SK-N-SH treated with all-trans-retinoic acid at 6 μM for 48 hours (cell line): ENCODE measurements at regions not wholly inside any gene's neighbourhood (a gene's known extent, or its start where the extent isn't known, plus 50 kb on each side); places are given as distances from the start of the nearest gene placed in this dataset.

ENCODE experiments used
- ATAC-seq: fragments of 200-7000 bp; cut with Tn5 transposase; 3 replicates; pipeline ENCODE4 v1.9.1; 2020; ENCODE audit warnings: mild to moderate bottlenecking, moderate library complexity
- ARNTL ChIP-seq: fragments of 450-650 bp; formaldehyde crosslinking; IDR thresholded peaks from 2 replicates; pipeline ENCODE4 v1.5.0; 2020; ENCODE audit warnings: low read depth, mild to moderate bottlenecking, moderate library complexity, borderline replicate concordance
- BACH2 ChIP-seq: fragments of 250-450 bp; sonication (Bioruptor Pico); IDR thresholded peaks from 2 replicates; pipeline ENCODE4 v1.9.0; 2021; ENCODE audit warnings: mild to moderate bottlenecking, borderline replicate concordance
- CSDC2 ChIP-seq: fragments of 250-450 bp; sonication (Bioruptor Pico); IDR thresholded peaks from 2 replicates; pipeline ENCODE4 v1.5.0; 2020; ENCODE audit warnings: mild to moderate bottlenecking, moderate library complexity
- ESRRG ChIP-seq: fragments of 250-450 bp; sonication (Bioruptor Pico); IDR thresholded peaks from 2 replicates; pipeline ENCODE4 v1.6.1; 2021; ENCODE audit warnings: mild to moderate bottlenecking
- ISL1 ChIP-seq: fragments of 250-450 bp; sonication (Bioruptor Pico); IDR thresholded peaks from 2 replicates; pipeline ENCODE4 v2.1.2; 2022; ENCODE audit warnings: mild to moderate bottlenecking, moderate library complexity
- OSR1 ChIP-seq: fragments of 250-450 bp; sonication (Bioruptor Pico); IDR thresholded peaks from 2 replicates; pipeline ENCODE4 v1.8.0; 2022; ENCODE audit warnings: moderate library complexity, mild to moderate bottlenecking, inconsistent platforms
- PPARA ChIP-seq: fragments of 250-450 bp; sonication (Bioruptor Pico); IDR thresholded peaks from 2 replicates; pipeline ENCODE4 v1.5.0; 2020; ENCODE audit warnings: mild to moderate bottlenecking, borderline replicate concordance
- RARB ChIP-seq: fragments of 250-450 bp; sonication (Bioruptor Pico); IDR thresholded peaks from 2 replicates; pipeline ENCODE4 v1.8.0; 2021; ENCODE audit warnings: mild to moderate bottlenecking, moderate library complexity
- SNAI2 ChIP-seq: fragments of 250-450 bp; sonication (Bioruptor Pico); IDR thresholded peaks from 2 replicates; pipeline ENCODE4 v1.5.0; 2020; ENCODE audit warnings: mild to moderate bottlenecking, moderate library complexity
- TCF4 ChIP-seq: fragments of 250-450 bp; sonication (Bioruptor Pico); IDR thresholded peaks from 2 replicates; pipeline ENCODE4 v1.8.0; 2021; ENCODE audit warnings: mild to moderate bottlenecking, moderate library complexity, borderline replicate concordance
- TOX ChIP-seq: fragments of 250-450 bp; sonication (Bioruptor Pico); IDR thresholded peaks from 2 replicates; pipeline ENCODE4 v1.8.0; 2021; ENCODE audit warnings: mild to moderate bottlenecking, moderate library complexity, borderline replicate concordance
- ZC3H10 ChIP-seq: fragments of 250-450 bp; sonication (Bioruptor Pico); IDR thresholded peaks from 2 replicates; pipeline ENCODE4 v1.5.1; 2021; ENCODE audit warnings: mild to moderate bottlenecking, moderate library complexity
- ZFP3 ChIP-seq: fragments of 250-450 bp; sonication (Bioruptor Pico); IDR thresholded peaks from 2 replicates; pipeline ENCODE4 v1.5.0; 2020; ENCODE audit warnings: mild to moderate bottlenecking, moderate library complexity
- ZFP30 ChIP-seq: fragments of 450-650 bp; formaldehyde crosslinking; IDR thresholded peaks from 2 replicates; pipeline ENCODE4 v1.5.0; 2022; ENCODE audit warnings: mild to moderate bottlenecking, moderate library complexity
- ZNF565 ChIP-seq: fragments of 450-650 bp; formaldehyde crosslinking; conservative IDR thresholded peaks from 2 replicates; pipeline ENCODE4 v1.5.0; 2020; ENCODE audit warnings: low read depth, mild to moderate bottlenecking, moderate library complexity
- ZNF70 ChIP-seq: fragments of 450-650 bp; formaldehyde crosslinking; IDR thresholded peaks from 2 replicates; pipeline ENCODE4 v1.5.0; 2020; ENCODE audit warnings: mild to moderate bottlenecking, moderate library complexity
- ZNF8 ChIP-seq: fragments of 450-650 bp; formaldehyde crosslinking; IDR thresholded peaks from 2 replicates; pipeline ENCODE4 v1.5.0; 2020; ENCODE audit warnings: mild to moderate bottlenecking, moderate library complexity
- TF ChIP-seq, protein P1 (sequence below): fragments of 250-450 bp; sonication (Bioruptor Pico); IDR thresholded peaks from 2 replicates; pipeline ENCODE4 v1.8.0; 2021; ENCODE audit warnings: low read depth, mild to moderate bottlenecking, moderate library complexity, borderline replicate concordance
- TF ChIP-seq, protein P2 (sequence below): fragments of 250-450 bp; sonication (Bioruptor Pico); IDR thresholded peaks from 2 replicates; pipeline ENCODE4 v1.5.0; 2020; ENCODE audit warnings: mild to moderate bottlenecking, moderate library complexity
- TF ChIP-seq, protein P3 (sequence below): fragments of 250-450 bp; sonication (Bioruptor Pico); IDR thresholded peaks from 2 replicates; pipeline ENCODE4 v1.5.1; 2020; ENCODE audit warnings: low read depth, mild to moderate bottlenecking, moderate library complexity
- TF ChIP-seq, protein P4 (sequence below): fragments of 250-450 bp; sonication (Bioruptor Pico); IDR thresholded peaks from 2 replicates; pipeline ENCODE4 v1.5.1; 2021; ENCODE audit warnings: mild to moderate bottlenecking, moderate library complexity

DNA sequence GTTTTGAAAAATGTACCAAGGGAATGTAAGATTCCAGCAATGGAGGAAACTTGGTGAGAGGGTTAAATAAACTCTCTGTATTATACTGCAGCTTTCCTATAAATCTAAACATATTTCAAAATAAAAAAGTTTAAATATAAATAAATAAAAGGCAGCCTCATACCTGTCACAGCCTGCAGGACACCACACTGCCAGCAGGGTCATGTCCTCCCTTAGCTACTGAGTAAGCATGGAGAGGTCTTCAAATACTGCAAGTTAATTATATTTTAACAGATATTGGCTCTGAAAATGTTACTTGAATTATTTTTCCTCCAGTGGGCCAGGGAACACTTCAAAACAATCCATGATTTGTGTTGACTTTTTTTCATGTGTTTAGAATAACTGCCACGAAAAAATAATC, 852.8 kb upstream of the PCDH7 start (continued):
- TF ChIP-seq BACH2 (no peak), PPARA (CRISPR knock-in tag) (no peak), OSR1 (CRISPR knock-in tag) (no peak), CSDC2 (CRISPR knock-in tag) (no peak)
- TF ChIP-seq, all 23 proteins: peak for 0

DNA sequence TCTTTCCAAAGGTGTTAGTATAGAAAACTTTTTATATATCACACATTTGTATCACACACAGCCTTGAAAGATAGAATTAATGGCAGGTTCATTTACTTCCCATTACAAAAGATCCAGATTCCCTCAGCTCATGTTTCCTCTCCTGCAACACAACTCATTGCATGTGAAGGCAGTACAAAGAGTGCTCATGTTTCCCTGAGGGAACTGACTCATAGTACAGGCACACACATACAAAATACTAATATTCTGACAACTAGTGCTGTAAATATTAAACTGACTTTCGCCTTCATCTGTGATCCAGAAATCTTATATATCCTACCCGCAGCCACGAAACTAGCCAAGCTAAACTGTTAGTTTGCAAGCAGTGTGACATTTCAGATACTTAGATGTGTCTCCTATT, 819.8 kb upstream of the PCDH7 start:
- no peak for ATAC-seq
- TF ChIP-seq, protein P1, sequence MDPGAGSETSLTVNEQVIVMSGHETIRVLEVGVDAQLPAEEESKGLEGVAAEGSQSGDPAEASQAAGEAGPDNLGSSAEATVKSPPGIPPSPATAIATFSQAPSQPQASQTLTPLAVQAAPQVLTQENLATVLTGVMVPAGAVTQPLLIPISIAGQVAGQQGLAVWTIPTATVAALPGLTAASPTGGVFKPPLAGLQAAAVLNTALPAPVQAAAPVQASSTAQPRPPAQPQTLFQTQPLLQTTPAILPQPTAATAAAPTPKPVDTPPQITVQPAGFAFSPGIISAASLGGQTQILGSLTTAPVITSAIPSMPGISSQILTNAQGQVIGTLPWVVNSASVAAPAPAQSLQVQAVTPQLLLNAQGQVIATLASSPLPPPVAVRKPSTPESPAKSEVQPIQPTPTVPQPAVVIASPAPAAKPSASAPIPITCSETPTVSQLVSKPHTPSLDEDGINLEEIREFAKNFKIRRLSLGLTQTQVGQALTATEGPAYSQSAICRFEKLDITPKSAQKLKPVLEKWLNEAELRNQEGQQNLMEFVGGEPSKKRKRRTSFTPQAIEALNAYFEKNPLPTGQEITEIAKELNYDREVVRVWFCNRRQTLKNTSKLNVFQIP (CRISPR knock-in tag), result no peak
- TF ChIP-seq, protein P2, sequence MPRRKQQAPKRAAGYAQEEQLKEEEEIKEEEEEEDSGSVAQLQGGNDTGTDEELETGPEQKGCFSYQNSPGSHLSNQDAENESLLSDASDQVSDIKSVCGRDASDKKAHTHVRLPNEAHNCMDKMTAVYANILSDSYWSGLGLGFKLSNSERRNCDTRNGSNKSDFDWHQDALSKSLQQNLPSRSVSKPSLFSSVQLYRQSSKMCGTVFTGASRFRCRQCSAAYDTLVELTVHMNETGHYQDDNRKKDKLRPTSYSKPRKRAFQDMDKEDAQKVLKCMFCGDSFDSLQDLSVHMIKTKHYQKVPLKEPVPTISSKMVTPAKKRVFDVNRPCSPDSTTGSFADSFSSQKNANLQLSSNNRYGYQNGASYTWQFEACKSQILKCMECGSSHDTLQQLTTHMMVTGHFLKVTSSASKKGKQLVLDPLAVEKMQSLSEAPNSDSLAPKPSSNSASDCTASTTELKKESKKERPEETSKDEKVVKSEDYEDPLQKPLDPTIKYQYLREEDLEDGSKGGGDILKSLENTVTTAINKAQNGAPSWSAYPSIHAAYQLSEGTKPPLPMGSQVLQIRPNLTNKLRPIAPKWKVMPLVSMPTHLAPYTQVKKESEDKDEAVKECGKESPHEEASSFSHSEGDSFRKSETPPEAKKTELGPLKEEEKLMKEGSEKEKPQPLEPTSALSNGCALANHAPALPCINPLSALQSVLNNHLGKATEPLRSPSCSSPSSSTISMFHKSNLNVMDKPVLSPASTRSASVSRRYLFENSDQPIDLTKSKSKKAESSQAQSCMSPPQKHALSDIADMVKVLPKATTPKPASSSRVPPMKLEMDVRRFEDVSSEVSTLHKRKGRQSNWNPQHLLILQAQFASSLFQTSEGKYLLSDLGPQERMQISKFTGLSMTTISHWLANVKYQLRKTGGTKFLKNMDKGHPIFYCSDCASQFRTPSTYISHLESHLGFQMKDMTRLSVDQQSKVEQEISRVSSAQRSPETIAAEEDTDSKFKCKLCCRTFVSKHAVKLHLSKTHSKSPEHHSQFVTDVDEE (CRISPR knock-in tag), result no peak

DNA sequence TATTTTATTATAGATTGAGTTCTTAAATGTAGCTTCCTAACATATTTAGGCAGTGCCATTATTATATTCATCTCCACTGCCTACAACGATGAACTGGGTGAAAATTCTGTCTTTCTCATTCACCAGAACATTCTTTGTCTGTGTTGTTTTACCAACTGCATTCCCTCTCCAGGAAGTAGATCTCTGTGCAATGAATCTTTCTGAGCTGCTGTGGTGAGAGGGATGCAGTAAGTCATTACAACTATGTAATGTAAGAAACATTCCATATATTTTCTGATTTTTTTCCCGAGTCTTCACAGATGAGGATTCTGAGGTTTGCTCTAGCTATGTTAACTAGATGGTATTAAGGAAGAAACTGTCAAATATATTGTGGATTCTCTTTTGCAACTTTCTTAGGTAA, 811.9 kb upstream of the PCDH7 start:
- no peak for ATAC-seq
- TF ChIP-seq RARB, result no peak

DNA sequence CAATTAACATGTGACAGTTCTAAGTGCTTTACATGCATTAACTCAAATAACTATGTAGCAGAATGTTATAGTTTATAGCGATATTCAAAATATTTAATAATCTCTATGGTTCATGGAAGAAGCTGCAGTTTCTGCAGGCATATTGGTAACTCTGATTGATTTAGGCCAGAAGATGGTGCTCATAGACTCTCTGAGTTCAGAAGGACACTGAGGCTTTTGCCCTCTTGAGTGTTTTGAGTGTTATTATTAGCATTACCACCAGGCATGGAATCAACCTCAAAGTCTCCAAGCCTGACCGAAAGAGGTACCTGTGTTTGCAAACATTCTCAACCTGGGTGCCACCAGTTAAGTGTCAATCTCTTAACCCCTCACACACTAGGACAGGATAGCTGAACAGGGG, 792.3 kb upstream of the PCDH7 start:
- TF ChIP-seq ZNF565 (CRISPR knock-in tag), result no peak
- no peak for TF ChIP-seq OSR1 (CRISPR knock-in tag)
- no peak for TF ChIP-seq TCF4 (CRISPR knock-in tag)
- no peak for TF ChIP-seq PPARA (CRISPR knock-in tag)
- TF ChIP-seq ZFP3 (CRISPR knock-in tag), result no peak
- TF ChIP-seq, protein P1 (CRISPR knock-in tag), result no peak
- no peak for TF ChIP-seq CSDC2 (CRISPR knock-in tag)
- no peak for TF ChIP-seq ISL1 (CRISPR knock-in tag)
- no peak for TF ChIP-seq ZFP30 (CRISPR knock-in tag)
- TF ChIP-seq ZC3H10 (CRISPR knock-in tag), result no peak
- no peak for TF ChIP-seq ZNF70 (CRISPR knock-in tag)
- TF ChIP-seq ZNF8 (CRISPR knock-in tag), result no peak
- TF ChIP-seq BACH2, result no peak
- no peak for TF ChIP-seq ARNTL (CRISPR knock-in tag)
- TF ChIP-seq SNAI2 (CRISPR knock-in tag), result no peak
- TF ChIP-seq, protein P3, sequence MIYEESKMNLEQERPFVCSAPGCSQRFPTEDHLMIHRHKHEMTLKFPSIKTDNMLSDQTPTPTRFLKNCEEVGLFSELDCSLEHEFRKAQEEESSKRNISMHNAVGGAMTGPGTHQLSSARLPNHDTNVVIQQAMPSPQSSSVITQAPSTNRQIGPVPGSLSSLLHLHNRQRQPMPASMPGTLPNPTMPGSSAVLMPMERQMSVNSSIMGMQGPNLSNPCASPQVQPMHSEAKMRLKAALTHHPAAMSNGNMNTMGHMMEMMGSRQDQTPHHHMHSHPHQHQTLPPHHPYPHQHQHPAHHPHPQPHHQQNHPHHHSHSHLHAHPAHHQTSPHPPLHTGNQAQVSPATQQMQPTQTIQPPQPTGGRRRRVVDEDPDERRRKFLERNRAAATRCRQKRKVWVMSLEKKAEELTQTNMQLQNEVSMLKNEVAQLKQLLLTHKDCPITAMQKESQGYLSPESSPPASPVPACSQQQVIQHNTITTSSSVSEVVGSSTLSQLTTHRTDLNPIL (CRISPR knock-in tag), result no peak
- TF ChIP-seq, protein P4, sequence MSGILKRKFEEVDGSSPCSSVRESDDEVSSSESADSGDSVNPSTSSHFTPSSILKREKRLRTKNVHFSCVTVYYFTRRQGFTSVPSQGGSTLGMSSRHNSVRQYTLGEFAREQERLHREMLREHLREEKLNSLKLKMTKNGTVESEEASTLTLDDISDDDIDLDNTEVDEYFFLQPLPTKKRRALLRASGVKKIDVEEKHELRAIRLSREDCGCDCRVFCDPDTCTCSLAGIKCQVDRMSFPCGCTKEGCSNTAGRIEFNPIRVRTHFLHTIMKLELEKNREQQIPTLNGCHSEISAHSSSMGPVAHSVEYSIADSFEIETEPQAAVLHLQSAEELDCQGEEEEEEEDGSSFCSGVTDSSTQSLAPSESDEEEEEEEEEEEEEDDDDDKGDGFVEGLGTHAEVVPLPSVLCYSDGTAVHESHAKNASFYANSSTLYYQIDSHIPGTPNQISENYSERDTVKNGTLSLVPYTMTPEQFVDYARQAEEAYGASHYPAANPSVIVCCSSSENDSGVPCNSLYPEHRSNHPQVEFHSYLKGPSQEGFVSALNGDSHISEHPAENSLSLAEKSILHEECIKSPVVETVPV (CRISPR knock-in tag), result no peak
- ATAC-seq, result no peak

DNA sequence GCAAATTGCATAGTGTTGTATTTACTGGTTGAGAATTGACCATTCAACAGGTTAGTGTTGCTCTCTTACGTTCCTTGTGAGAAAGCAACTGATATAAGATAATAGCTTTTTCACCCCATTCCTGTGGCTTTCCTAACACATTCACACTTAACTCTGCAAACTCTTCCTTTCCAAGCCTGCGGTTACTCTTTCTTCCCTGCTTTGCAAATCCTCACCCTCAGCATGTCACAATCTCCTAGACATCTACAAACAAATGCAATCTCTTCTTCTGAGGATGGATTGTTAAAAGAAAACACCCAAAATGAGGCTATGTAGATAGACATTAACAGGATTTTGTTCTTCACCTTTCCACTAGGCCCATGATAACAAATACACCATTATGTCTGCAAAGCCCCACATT, 771.7 kb upstream of the PCDH7 start:
- no peak for ATAC-seq
- TF ChIP-seq ZFP30 (CRISPR knock-in tag) (no peak), ISL1 (CRISPR knock-in tag) (no peak), ARNTL (CRISPR knock-in tag) (no peak), TOX (CRISPR knock-in tag) (no peak), RARB (no peak), PPARA (CRISPR knock-in tag) (no peak), ZFP3 (CRISPR knock-in tag) (no peak), ZNF565 (CRISPR knock-in tag) (no peak), CSDC2 (CRISPR knock-in tag) (no peak), ZC3H10 (CRISPR knock-in tag) (no peak), ESRRG (no peak)
- TF ChIP-seq, protein P2 (CRISPR knock-in tag), result no peak
- TF ChIP-seq, protein P4 (CRISPR knock-in tag), result no peak
